ENCODE measurements at regions not wholly inside any gene's neighbourhood (a gene's known extent, or its start where the extent isn't known, plus 50 kb on each side); places are given as distances from the start of the nearest gene placed in this dataset.

DNA sequence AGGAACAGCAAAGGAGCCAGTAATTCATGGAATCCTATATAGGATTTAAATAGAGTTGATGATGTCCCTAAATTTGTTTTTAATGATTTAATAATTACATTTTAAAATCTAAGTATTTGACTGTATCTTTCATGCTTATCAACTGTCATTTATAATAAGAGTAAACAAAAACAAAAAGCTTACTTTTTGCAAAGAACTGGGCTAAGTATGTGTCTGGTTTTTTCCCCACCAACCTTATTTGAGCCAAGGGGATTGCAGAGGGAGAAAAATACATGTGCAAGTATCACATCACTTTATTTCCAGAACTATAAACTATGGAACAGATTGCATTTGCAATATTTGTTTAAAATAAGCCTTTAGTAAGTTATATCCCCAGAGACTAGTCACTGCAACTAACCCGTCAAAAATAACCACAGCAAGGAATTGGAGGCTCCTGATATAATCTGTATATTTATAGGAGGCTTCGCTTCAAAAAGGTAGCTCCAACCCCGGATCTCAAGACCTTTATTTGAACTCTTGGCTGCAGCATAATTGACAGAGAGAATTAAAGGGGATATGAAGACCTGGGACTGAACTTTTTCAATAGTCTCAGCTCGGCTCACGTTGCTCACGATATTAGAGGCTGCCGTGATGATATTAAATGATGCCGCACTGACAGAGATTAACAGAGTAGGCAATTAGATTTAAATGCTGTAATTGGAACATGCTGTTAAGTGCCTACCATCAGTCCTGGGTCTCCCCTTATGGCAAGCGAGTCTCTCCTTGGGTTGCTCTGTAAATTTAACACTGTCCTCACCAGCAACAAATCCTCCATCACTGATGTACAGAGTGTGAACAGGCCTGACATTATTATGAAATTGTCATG is 329.1 kb upstream of the NFIA start:
- no peaks in the 10 kb centered on the region for H3K27me3 Mint-ChIP-seq
- DNase-seq, result no peak

DNA sequence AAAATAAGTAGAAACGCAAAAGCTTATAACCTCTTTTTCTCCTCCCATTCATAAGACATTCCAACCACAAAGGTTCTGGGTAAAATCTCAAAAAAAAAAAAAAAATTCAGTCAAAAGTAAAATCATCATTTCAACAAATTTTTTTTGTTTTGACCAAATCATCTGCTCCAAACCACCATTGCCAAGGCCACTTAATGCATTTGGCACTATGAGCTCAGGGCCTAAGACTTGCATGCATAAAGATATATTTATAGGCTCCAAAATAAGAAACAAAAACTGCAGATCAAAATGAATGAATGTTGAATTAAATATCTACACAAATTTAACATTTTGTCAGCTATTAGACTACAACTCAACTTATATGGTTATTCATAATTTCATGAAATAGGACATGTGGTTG is 331.1 kb upstream of the NFIA start:
- no peaks in the 10 kb centered on the region for H3K4me1 Mint-ChIP-seq
- no peak for ATAC-seq (replicated peaks)
- H3K36me3 Mint-ChIP-seq, result no peaks in the 10 kb centered on the region
- no peak overlapping the region for H3K27ac Mint-ChIP-seq
- no peaks in the 10 kb centered on the region for H3K9me3 Mint-ChIP-seq
- H3K27me3 Mint-ChIP-seq, result no peaks in the 10 kb centered on the region
- no peak for DNase-seq
- no peak overlapping the region for H3K4me3 Mint-ChIP-seq

More for the DNA sequence above, 329.1 kb upstream of the NFIA start:
- Mint-ChIP-seq H3K36me3 (no peaks in the 10 kb centered on the region), H3K4me1 (no peaks in the 10 kb centered on the region), H3K27ac (no peak overlapping the region), H3K9me3 (no peaks in the 10 kb centered on the region), H3K4me3 (no peak overlapping the region)
- no peak for ATAC-seq (replicated peaks)

DNA sequence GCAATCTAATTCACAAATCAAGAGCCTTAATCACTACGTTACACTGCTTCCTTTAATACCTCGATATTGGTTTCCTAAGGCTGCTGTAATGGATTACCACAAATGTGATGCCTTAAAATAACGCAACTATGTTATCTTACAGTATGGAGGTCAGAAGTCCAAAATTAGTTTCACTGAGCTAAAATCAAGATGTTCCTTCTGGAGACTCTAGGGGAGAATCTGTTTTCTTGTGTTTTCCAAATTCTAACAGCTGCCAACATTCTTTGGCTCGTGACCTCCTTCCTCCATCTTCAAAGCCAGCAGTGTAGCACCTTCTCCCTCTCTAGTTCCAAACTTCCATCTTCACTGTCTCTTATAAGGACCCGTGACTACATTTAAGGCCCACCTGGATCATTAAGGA is 335.0 kb upstream of the NFIA start:
- Mint-ChIP-seq H3K4me3 (no peak overlapping the region), H3K27me3 (no peaks in the 10 kb centered on the region), H3K9me3 (no peaks in the 10 kb centered on the region), H3K4me1 (no peaks in the 10 kb centered on the region), H3K36me3 (no peaks in the 10 kb centered on the region), H3K27ac (no peak overlapping the region)
- no peak for ATAC-seq (replicated peaks)
- no peak for DNase-seq

DNA sequence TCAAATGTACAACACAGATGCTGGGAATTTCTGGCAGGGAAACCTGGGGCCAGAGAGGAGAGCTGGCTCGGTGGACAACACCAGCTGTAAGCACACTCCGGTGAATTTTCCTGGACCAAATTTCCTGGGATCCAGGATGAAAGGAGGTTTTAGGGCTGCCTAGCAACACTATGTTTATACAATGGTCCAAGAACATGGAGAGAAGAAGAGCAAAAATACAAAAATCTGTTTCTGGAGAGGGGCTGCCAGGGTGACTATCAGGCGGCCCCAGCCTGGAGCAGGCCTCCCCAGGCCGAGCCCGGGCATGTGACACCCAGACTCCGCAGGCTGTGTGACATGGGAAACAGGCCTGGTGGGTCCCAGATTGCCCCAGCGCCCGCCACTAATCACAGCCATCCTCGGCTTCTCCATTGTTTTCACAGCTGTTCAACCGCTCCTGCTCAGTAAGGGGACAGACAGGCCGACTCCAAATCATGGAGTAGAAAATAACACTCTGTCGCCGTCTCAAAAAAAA is 336.0 kb upstream of the NFIA start:
- no peak for ATAC-seq (replicated peaks)
- Mint-ChIP-seq H3K9me3 (no peaks in the 10 kb centered on the region), H3K27ac (no peak overlapping the region), H3K4me3 (no peak overlapping the region), H3K36me3 (no peaks in the 10 kb centered on the region), H3K27me3 (no peaks in the 10 kb centered on the region), H3K4me1 (no peaks in the 10 kb centered on the region)
- no peak for DNase-seq

DNA sequence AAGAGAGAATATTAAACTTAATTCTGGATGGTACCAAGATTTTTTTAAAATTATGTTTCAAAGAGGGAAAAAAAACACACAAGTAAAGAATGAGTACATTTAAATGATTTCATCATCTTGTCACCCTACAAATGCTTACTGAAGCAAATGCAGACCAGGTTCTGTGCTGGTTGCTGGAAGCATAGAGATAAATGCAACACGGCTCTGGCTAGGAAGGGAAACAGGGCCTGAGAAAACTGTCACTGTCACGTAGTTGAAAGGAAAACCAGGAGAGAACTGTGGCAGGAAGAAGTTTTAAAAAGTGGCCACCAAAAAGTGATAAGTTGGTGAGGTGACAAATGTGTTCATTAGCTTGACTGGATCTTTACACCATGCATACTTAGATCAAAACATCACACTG is 336.9 kb upstream of the NFIA start:
- no peaks in the 10 kb centered on the region for H3K9me3 Mint-ChIP-seq
- DNase-seq (no peak), ATAC-seq (replicated peaks) (no peak)
- H3K27ac Mint-ChIP-seq, result no peak overlapping the region
- no peaks in the 10 kb centered on the region for H3K36me3 Mint-ChIP-seq
- H3K27me3 Mint-ChIP-seq, result no peaks in the 10 kb centered on the region
- no peaks in the 10 kb centered on the region for H3K4me1 Mint-ChIP-seq
- no peak overlapping the region for H3K4me3 Mint-ChIP-seq

DNA sequence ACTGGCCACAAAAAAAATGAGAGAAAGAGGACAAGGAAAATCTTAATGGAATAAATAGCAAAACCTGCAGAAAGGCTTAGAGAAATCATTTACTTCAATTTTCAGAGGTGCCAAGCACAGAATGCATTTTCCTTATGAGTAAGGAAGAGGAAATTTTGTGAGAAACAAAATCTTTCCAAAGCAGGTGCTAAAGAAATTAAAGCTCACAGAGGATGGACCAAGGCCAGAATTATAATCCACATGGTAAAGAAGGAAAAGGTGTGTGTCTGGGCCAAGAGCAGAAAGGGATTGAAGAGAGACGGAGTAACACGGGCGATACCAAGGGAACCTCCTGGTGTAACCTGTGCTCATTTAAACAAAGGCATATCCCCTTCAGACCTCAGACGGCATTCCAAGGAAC is 340.0 kb upstream of the NFIA start:
- no peaks in the 10 kb centered on the region for H3K4me1 Mint-ChIP-seq
- no peaks in the 10 kb centered on the region for H3K27me3 Mint-ChIP-seq

DNA sequence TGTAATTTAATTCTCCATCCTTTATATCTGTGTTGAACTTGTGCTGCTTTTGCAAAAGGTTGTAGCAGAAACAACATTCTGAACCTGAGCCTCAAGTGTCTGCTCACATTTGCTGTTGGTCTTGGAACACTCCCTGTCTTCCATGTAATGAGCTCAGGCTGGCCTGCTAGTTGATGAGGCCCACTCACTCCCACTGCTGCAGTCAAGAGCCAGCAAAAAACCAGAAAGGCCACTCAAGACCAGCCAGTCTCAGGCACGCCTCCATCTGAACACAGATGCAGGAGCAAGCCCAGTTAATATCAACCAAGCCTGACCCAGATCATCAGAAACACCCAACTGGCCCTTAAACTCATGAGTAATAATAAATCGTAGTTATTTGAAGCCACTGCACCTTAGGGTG is 342.2 kb upstream of the NFIA start:
- Mint-ChIP-seq H3K9me3 (no peaks in the 10 kb centered on the region), H3K4me3 (no peak overlapping the region), H3K27me3 (no peaks in the 10 kb centered on the region), H3K27ac (no peak overlapping the region), H3K36me3 (no peaks in the 10 kb centered on the region), H3K4me1 (no peaks in the 10 kb centered on the region)
- ATAC-seq (replicated peaks) (no peak), DNase-seq (no peak)

More for the DNA sequence above, 340.0 kb upstream of the NFIA start:
- DNase-seq (no peak), ATAC-seq (replicated peaks) (no peak)
- Mint-ChIP-seq H3K9me3 (no peaks in the 10 kb centered on the region), H3K27ac (no peak overlapping the region), H3K36me3 (no peaks in the 10 kb centered on the region), H3K4me3 (no peak overlapping the region)

DNA sequence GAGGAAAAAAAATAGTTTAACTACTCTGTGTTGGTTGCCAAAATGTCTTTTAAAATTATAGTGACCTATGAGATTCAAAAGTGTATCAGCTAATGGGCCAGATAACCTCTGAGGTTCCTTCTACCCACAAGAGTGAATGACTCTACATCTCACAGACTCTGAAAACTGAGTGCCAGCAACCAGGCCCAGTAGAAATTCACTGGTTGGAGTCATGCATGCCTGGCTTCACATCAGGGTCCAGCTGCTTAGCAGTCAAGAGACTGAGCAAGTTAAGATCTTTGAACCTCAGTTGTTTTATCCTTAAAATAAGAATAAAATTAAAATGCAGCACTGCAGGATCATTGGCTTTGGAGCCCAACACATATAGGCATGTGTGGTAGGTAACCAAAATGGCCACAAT is 342.6 kb upstream of the NFIA start:
- Mint-ChIP-seq H3K36me3 (no peaks in the 10 kb centered on the region), H3K4me3 (no peak overlapping the region), H3K9me3 (no peaks in the 10 kb centered on the region), H3K27me3 (no peaks in the 10 kb centered on the region), H3K27ac (no peak overlapping the region), H3K4me1 (no peaks in the 10 kb centered on the region)
- no peak for DNase-seq
- no peak for ATAC-seq (replicated peaks)

DNA sequence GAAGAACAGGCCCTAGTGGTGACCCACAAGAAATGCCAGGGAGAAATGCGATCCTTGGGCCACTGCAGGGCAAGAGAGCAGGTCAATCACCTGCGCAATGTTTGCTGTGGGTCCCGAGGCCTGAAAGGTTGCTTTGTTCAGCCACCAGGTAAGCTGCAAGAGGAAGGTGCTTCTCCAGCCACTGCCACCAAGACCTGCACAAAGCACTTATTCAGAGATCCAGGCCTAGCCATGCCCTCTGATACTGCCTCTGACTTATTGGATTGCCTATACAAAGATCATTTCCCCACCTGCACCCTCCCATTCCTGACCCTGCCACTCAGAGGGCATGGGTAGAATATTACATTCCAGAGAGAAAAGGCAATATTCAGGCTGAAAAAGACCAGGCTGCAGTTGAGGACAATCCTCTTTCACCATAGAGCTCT is 349.4 kb upstream of the NFIA start:
- no peak for DNase-seq
- ATAC-seq (replicated peaks), result no peak
- H3K4me1 Mint-ChIP-seq, result no peaks in the 10 kb centered on the region
- no peaks in the 10 kb centered on the region for H3K9me3 Mint-ChIP-seq
- peaks cover 0 to 5% of the 10 kb centered on the region in 2 donors for H3K27me3 Mint-ChIP-seq
- no peaks in the 10 kb centered on the region for H3K36me3 Mint-ChIP-seq
- H3K4me3 Mint-ChIP-seq, result no peak overlapping the region
- no peak overlapping the region for H3K27ac Mint-ChIP-seq

DNA sequence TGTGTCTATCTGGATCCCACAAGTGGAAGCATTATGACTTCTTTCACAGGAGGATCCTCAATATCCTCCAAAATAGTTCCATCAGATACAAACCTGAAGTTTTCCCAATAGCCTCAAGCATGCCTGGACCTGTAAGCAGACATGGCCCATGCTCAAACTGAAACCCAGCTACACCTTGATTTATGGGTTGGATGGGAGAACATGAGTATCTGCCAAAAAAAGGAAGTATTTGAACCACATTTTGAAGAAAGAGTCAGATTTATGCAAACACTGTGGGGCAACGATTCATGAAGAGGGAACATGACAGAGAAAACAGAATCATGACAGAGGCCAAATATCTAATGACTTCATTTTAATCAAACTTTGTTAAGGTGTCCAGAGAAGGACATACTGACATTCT is 351.0 kb upstream of the NFIA start:
- ATAC-seq (replicated peaks), result no peak
- peaks cover 0 to 5% of the 10 kb centered on the region in 2 donors for H3K27me3 Mint-ChIP-seq
- no peak overlapping the region for H3K4me3 Mint-ChIP-seq
- H3K27ac Mint-ChIP-seq, result no peak overlapping the region
- DNase-seq, result no peak
- no peaks in the 10 kb centered on the region for H3K36me3 Mint-ChIP-seq
- no peaks in the 10 kb centered on the region for H3K9me3 Mint-ChIP-seq
- H3K4me1 Mint-ChIP-seq, result no peaks in the 10 kb centered on the region

DNA sequence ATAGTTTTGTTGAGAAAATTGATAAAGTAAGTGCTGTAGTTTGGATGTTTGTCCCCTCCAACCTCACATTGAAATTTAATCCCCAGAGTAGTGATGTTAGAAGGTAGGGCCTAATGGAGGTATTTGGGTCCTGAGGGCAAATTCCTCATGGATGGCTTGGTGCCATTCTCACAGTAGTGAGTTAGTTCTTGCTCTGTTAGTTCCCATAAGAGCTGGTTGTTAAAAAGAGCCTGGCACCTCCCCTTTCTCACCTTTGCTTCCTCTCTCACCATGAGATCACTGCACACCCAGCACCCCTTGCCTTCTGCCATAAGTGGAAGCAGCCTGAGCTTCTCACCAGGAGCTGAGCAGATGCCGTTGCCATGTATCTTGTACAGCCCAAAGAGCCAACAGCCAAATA is 354.8 kb upstream of the NFIA start:
- Mint-ChIP-seq H3K36me3 (no peaks in the 10 kb centered on the region), H3K27me3 (peaks cover 0 to 5% of the 10 kb centered on the region in 2 donors), H3K4me3 (no peak overlapping the region), H3K4me1 (no peaks in the 10 kb centered on the region), H3K9me3 (peaks cover 0 to 2% of the 10 kb centered on the region in 2 donors), H3K27ac (no peak overlapping the region)
- ATAC-seq (replicated peaks) (no peak), DNase-seq (no peak)

DNA sequence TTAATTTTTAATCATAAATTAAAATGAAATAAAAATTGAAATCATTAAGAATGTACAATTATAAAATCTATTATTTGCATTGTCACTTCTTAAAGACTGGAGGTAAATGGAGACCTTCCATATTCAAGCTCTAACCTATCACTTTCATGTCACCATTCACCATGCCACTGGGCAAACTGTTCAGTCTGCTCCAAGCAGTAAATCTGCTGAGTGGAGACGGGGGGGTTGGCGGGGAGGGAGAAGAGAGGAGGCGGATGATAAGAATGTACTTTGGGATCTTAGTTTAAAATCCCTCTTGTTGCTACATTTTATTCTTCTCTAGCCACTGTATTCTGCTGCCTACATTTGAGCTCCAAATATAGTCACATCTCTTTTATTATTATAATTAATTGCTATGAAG is 365.9 kb upstream of the NFIA start:
- Mint-ChIP-seq H3K27me3 (no peaks in the 10 kb centered on the region), H3K9me3 (peaks cover 3 to 5% of the 10 kb centered on the region in 2 donors), H3K4me1 (no peaks in the 10 kb centered on the region), H3K4me3 (no peak overlapping the region), H3K27ac (no peak overlapping the region), H3K36me3 (no peaks in the 10 kb centered on the region)
- ATAC-seq (replicated peaks) (no peak), DNase-seq (no peak)

DNA sequence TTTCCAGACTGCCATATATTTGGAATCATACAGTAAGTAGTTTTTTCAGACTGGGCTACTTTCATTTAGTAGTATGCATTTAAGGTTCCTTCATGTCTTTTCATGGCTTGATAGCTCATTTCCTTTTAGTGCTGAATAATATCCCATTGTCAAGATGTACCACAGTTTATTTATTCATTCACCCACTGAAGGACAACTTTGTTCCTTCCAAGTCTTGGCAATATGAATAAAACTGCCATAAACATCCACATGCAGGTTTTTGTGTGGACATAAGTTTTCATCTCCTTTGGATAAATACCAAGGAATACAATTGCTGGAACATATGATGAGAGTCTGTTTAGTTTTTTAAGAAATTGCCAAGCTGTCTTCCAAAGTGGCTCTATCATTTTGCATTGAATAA is 366.4 kb upstream of the NFIA start:
- Mint-ChIP-seq H3K4me3 (no peak overlapping the region), H3K27me3 (no peaks in the 10 kb centered on the region), H3K9me3 (peaks cover 5 to 7% of the 10 kb centered on the region in 2 donors), H3K27ac (no peak overlapping the region), H3K36me3 (no peaks in the 10 kb centered on the region), H3K4me1 (no peaks in the 10 kb centered on the region)
- ATAC-seq (replicated peaks) (no peak), DNase-seq (no peak)

DNA sequence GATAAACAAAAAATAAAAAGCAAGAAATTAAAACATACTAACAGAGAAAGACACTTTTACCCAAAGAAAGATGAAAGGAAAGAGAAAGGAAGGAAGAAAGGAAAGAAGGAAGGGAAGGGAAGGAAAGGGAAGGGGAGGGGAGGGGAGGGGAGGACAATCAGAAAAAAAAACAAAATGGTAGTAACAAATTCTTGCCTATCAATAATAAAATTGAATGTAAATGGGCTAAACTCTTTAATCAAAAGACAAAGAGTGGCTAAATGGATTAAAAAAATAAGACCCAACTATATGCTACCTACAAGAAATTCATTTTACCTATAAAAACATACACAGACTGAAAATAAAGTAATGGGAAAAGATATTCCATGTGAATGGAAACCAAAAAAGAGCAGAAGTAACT is 372.9 kb upstream of the NFIA start:
- ATAC-seq (replicated peaks) (no peak), DNase-seq (no peak)
- H3K4me3 Mint-ChIP-seq, result no peak overlapping the region
- no peaks in the 10 kb centered on the region for H3K4me1 Mint-ChIP-seq
- peaks cover 11 to 17% of the 10 kb centered on the region in 2 donors for H3K9me3 Mint-ChIP-seq
- H3K27ac Mint-ChIP-seq, result no peak overlapping the region
- no peaks in the 10 kb centered on the region for H3K27me3 Mint-ChIP-seq
- H3K36me3 Mint-ChIP-seq, result peaks cover 0 to 1% of the 10 kb centered on the region in 2 donors

DNA sequence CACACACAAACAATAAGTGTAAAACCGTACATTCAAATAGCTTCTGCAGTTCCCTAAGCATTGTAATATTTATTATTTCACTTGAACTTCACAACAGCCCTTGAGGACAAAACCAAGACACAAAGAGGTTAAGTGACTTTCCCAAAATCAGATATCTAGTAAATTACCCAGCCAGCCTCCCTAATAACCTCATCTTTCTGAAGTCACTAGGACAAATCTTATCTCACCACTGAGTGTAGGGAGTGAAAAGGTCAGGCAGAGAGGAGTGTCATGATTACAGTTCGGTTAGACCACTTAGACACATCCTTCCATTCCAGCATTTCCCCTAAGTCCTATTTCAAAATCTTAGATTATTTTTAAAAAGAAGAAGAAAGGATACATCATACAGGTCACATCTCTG is 377.3 kb upstream of the NFIA start:
- Mint-ChIP-seq H3K4me3 (no peak overlapping the region), H3K4me1 (no peaks in the 10 kb centered on the region), H3K36me3 (no peaks in the 10 kb centered on the region), H3K27ac (no peak overlapping the region), H3K9me3 (peaks cover 4 to 8% of the 10 kb centered on the region in 2 donors), H3K27me3 (no peaks in the 10 kb centered on the region)
- ATAC-seq (replicated peaks) (no peak), DNase-seq (no peak)

Measured in stimulated activated naive B cell treated with anti-CD40 and anti-IgM and Interleukin-4, amounts not matched to agents 10 μg/mL and 1 μg/mL and 100 μg/mL, for 72 hours (primary cell).